Endothelial cell of umbilical vein (primary cell): ENCODE measurements at regions not wholly inside any gene's neighbourhood (a gene's known extent, or its start where the extent isn't known, plus 50 kb on each side); places are given as distances from the start of the nearest gene placed in this dataset.
A peak's percentile ranks its signal among the peaks of the same experiment; 100 is the strongest.

Experiments
- BruUV-seq: library from RNA; stranded (reverse); fragments of 400-500 nt; replicated peaks from 2 replicates; lab custom pipeline; 2021; lab: Mats Ljungman, UMichigan
- CTCF ChIA-PET: fragments of 300-600, 350-600 bp; sonication (Branson Sonifier 250); formaldehyde crosslinking; loops from one replicate; lab custom pipeline; 2021; ENCODE audit warnings: antibody characterized with exemption, inconsistent platforms; lab: Charles Lee
- POLR2A ChIA-PET: fragments of 300-600, 350-600 bp; sonication (Branson Sonifier 250); formaldehyde crosslinking; loops from one replicate; lab custom pipeline; 2021; ENCODE audit warnings: antibody characterized with exemption, inconsistent platforms; lab: Charles Lee
- DNase-seq: peaks from one replicate; pipeline ENCODE4 v3.0.0-alpha.2; 2011; ENCODE audit warnings: low read depth, low spot score
- FAIRE-seq: peaks from 2 replicates; lab custom pipeline; 2011; peaks lifted over from hg19 to GRCh38; lab: Jason Lieb, UNC
- H2AFZ ChIP-seq: 2 replicates; pipeline ENCODE4 v1.6.0; 2012; ENCODE audit warnings: low read depth, low read length, control low read depth, inconsistent platforms
- H3K27ac ChIP-seq: 2 replicates; pipeline ENCODE4 v1.5.1; 2011; ENCODE audit warnings: low read depth, mild to moderate bottlenecking, control low read depth, low read length, moderate library complexity; ENCODE audit not compliant: insufficient read depth
- H3K27me3 ChIP-seq, 2 experiments: 2 replicates each; pipeline versions ENCODE4 v1.6.0 to v1.6.1; 2011; ENCODE audit warnings: low read length in 2 of 2, mixed read lengths in 1 of 2; ENCODE audit not compliant: control insufficient read depth in 2 of 2, insufficient read depth in 2 of 2
- H3K36me3 ChIP-seq, 2 experiments: 2 replicates in 1 of 2; 3 replicates in 1 of 2; pipeline ENCODE4 v1.5.1; 2011; ENCODE audit warnings: low read length in 2 of 2, mild to moderate bottlenecking in 1 of 2, moderate library complexity in 1 of 2; ENCODE audit not compliant: control insufficient read depth in 2 of 2, insufficient read depth in 2 of 2; ENCODE audit errors: extremely low read depth in 1 of 2
- H3K4me1 ChIP-seq: 3 replicates; pipeline ENCODE4 v1.5.1; 2011; ENCODE audit warnings: mild to moderate bottlenecking, low read length; ENCODE audit not compliant: control insufficient read depth, insufficient read depth; ENCODE audit errors: extremely low read depth
- H3K4me2 ChIP-seq: 2 replicates; pipeline ENCODE4 v1.6.1; 2011; ENCODE audit warnings: low read length, control low read depth, mixed read lengths; ENCODE audit not compliant: insufficient read depth
- H3K4me3 ChIP-seq, 3 experiments: fragments of 200-600 bp in 1 of 3; sonication (generic), shearing (Covaris generic) in 1 of 3; replicated peaks in 1 of 3; 2 replicates each; pipeline ENCODE4 v1.5.1; 2011 to 2016; ENCODE audit warnings: control low read depth in 3 of 3, low read length in 3 of 3, mild to moderate bottlenecking in 2 of 3, inconsistent platforms in 1 of 3, low read depth in 1 of 3, moderate library complexity in 1 of 3; ENCODE audit not compliant: insufficient read depth in 1 of 3
- H3K79me2 ChIP-seq: 2 replicates; pipeline ENCODE4 v1.6.0; 2012; ENCODE audit warnings: low read length, inconsistent platforms; ENCODE audit not compliant: control insufficient read depth, insufficient read depth
- H3K9ac ChIP-seq: replicated peaks from 2 replicates; pipeline ENCODE3; 2011; ENCODE audit warnings: low read length, control low read depth; ENCODE audit not compliant: insufficient read depth; ENCODE audit errors: extremely low read depth
- H3K9me1 ChIP-seq: replicated peaks from 3 replicates; pipeline ENCODE4 v1.6.0; 2011; ENCODE audit warnings: mild to moderate bottlenecking, low read length; ENCODE audit not compliant: control insufficient read depth, insufficient read depth; ENCODE audit errors: extremely low read depth
- H3K9me3 ChIP-seq: replicated peaks from 2 replicates; pipeline ENCODE4 v1.5.1; 2012; ENCODE audit warnings: low read length, inconsistent platforms; ENCODE audit not compliant: control insufficient read depth, insufficient read depth
- H4K20me1 ChIP-seq: replicated peaks from 2 replicates; pipeline ENCODE3; 2011; ENCODE audit warnings: mild to moderate bottlenecking, low read length; ENCODE audit not compliant: control insufficient read depth, insufficient read depth; ENCODE audit errors: extremely low read depth
- CTCF ChIP-seq, 2 donors: IDR thresholded peaks; 1 replicate in 1 of 2; 2 replicates in 1 of 2; pipeline ENCODE4 v1.5.1; 2011; ENCODE audit warnings: low read length in 2 of 2, mild to moderate bottlenecking in 2 of 2, moderate library complexity in 2 of 2, control low read depth in 1 of 2, inconsistent platforms in 1 of 2, low read depth in 1 of 2; ENCODE audit not compliant: insufficient read depth in 1 of 2; ENCODE audit errors: extremely low read depth in 1 of 2
- EZH2 ChIP-seq: IDR thresholded peaks from 2 replicates; pipeline ENCODE4 v1.6.1; 2012; ENCODE audit warnings: borderline replicate concordance, low read depth, mild to moderate bottlenecking, moderate library complexity, low read length, inconsistent platforms; ENCODE audit not compliant: severe bottlenecking
- FOS ChIP-seq: IDR thresholded peaks from 2 replicates; pipeline ENCODE4 v1.6.1; 2011; ENCODE audit warnings: mild to moderate bottlenecking, low read length, moderate library complexity, borderline replicate concordance; ENCODE audit not compliant: insufficient read depth
- GATA2 ChIP-seq: IDR thresholded peaks from 2 replicates; pipeline ENCODE4 v1.7.0; 2011; ENCODE audit warnings: low read depth, mild to moderate bottlenecking, moderate library complexity, mixed read lengths, low read length; ENCODE audit not compliant: insufficient read length, insufficient read depth
- JUN ChIP-seq: IDR thresholded peaks from 2 replicates; pipeline ENCODE4 v1.6.1; 2011; ENCODE audit warnings: borderline replicate concordance, low read depth; ENCODE audit not compliant: insufficient read length, insufficient read depth
- MAX ChIP-seq: IDR thresholded peaks from 2 replicates; pipeline ENCODE4 v1.6.1; 2011; ENCODE audit not compliant: insufficient read depth, insufficient read length
- MYC ChIP-seq: IDR thresholded peaks from one replicate; pipeline ENCODE4 v1.6.1; 2011; ENCODE audit warnings: mild to moderate bottlenecking, low read depth, low read length
- POLR2A ChIP-seq: IDR thresholded peaks from 2 replicates; pipeline ENCODE4 v1.6.1; 2012; ENCODE audit warnings: low read depth, mild to moderate bottlenecking, control low read depth, low read length
- POLR2AphosphoS5 ChIP-seq: IDR thresholded peaks from 2 replicates; pipeline ENCODE4 v1.6.1; 2012; ENCODE audit warnings: low read depth, mild to moderate bottlenecking, control low read depth, low read length, moderate library complexity; ENCODE audit not compliant: insufficient read depth
- dilution Hi-C: fragments of 300-500 bp; cut with MboI; formaldehyde crosslinking; loops from one replicate; pipeline ENCODE4 v1.15.0; 2019; ENCODE audit warnings: low sequenced_read_pairs; ENCODE audit not compliant: extremely low pct_ligation_motif_present
- intact Hi-C: fragments of 100-400 bp; cut with micrococcal nuclease; formaldehyde crosslinking; loops from one replicate; pipeline ENCODE4 v1.10.0; 2022

GRCh38 chr2:215862351-215862771, 151.0 kb downstream of the MREG start:
- TF ChIP-seq POLR2A (no peak), CTCF (IDR thresholded peaks at IDR 0.05; ENCODE audit: extremely low read depth in 1 of 2, insufficient read depth in 1 of 2, low read depth in 1 of 2, low read length in 2 of 2) (no peak), EZH2 (no peak), GATA2 (no peak), FOS (no peak), JUN (no peak), POLR2AphosphoS5 (no peak), MAX (no peak), MYC (no peak)
- CTCF ChIA-PET: no interaction called here
- no peaks in the 10 kb centered on the region for H3K9me3 ChIP-seq

More at GRCh38 chr2:215862351-215862771, 151.0 kb downstream of the MREG start:
- no peaks in the 10 kb centered on the region for H3K9me1 ChIP-seq
- no peaks in the 10 kb centered on the region for H3K36me3 ChIP-seq
- no peak overlapping the region for H3K9ac ChIP-seq
- POLR2A ChIA-PET: no interaction called here
- H3K79me2 ChIP-seq: no peaks in the 10 kb centered on the region
- dilution Hi-C loops (no loop called here), intact Hi-C loops (no loop called here)
- no peak overlapping the region for H3K4me3 ChIP-seq
- FAIRE-seq: no peak
- BruUV-seq: no TSS peak
- no peaks in the 10 kb centered on the region for H4K20me1 ChIP-seq
- H3K27me3 ChIP-seq: no peaks in the 10 kb centered on the region
- H2AFZ ChIP-seq: no peak overlapping the region
- no peak overlapping the region for H3K4me2 ChIP-seq
- peak; percentile 73 for DNase-seq
- no peaks in the 10 kb centered on the region for H3K4me1 ChIP-seq
- H3K27ac ChIP-seq: no peak overlapping the region
